ENCODE measurements at regions not wholly inside any gene's neighbourhood (a gene's known extent, or its start where the extent isn't known, plus 50 kb on each side); places are given as distances from the start of the nearest gene placed in this dataset.

DNA sequence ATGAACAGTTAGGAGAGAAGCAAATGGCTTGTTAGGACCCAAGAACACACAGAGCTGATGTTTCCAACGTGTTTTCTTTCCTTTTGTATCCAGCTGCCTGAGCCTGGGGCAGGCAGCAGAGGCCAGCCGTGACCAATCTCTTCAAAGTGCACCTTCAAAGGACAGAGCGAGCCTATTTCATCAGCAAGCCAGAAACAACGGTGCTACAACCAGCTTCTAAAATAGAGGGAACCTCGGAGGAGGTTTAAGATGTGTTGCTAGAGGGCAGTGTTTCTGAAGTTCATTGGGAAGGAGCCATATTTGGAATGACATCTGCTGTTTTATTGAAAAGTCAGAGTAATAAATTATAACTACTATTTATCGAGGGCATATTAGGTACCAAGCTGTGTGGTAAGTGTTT, 56.2 kb upstream of the RFC3 start:
- Histone ChIP-seq H4K20me1 (ENCODE audit: control insufficient read depth, insufficient read depth, low read length, poor library complexity, severe bottlenecking) (no peaks in the 10 kb centered on the region), H2AFZ (ENCODE audit: insufficient read depth, low read depth, low read length, poor library complexity, severe bottlenecking) (no peak overlapping the region), H3K27ac (ENCODE audit: low read length in 2 of 2) (no peak overlapping the region), H3K9me3 (ENCODE audit: control extremely low read depth in 1 of 3, control insufficient read depth in 2 of 3, insufficient read depth in 1 of 3, low read length in 2 of 3) (peaks cover 0 to 1% (median 0%) of the 10 kb centered on the region in 3 donors), H3K9ac (ENCODE audit: low read length) (no peak overlapping the region), H3K4me2 (replicated peaks; ENCODE audit: low read depth, low read length, poor library complexity, severe bottlenecking) (no peak overlapping the region), H3K27me3 (replicated peaks in 1 of 4; ENCODE audit: control extremely low read depth in 1 of 4, control insufficient read depth in 3 of 4, insufficient read depth in 4 of 4, low read length in 3 of 4) (no peaks in the 10 kb centered on the region), H3K4me1 (ENCODE audit: control insufficient read depth in 2 of 2, insufficient read depth in 2 of 2, low read length in 2 of 2) (peaks cover 5 to 10% of the 10 kb centered on the region in 2 donors), H3K4me3 (ENCODE audit: control extremely low read depth in 1 of 5, extremely low read depth in 1 of 5, insufficient read depth in 1 of 5, low read depth in 2 of 5, low read length in 4 of 5) (no peak overlapping the region), H3K36me3 (replicated peaks in 1 of 2; ENCODE audit: control extremely low read depth in 1 of 2, control insufficient read depth in 1 of 2, extremely low read depth in 1 of 2, insufficient read depth in 2 of 2, low read length in 1 of 2) (no peaks in the 10 kb centered on the region), H3K79me2 (ENCODE audit: control insufficient read depth, insufficient read depth, low read length) (no peaks in the 10 kb centered on the region)
- TF ChIP-seq CTCF (IDR thresholded peaks at IDR 0.05): no peak
- no peak for TF ChIP-seq EZH2 (IDR thresholded peaks at IDR 0.05; ENCODE audit: borderline replicate concordance, insufficient read depth, low read depth, low read length, poor library complexity, severe bottlenecking)
- 83% methylated on average over 2 of the region's 6 CpGs for WGBS (ENCODE audit: insufficient coverage)
- DNase-seq (no peak), ATAC-seq (ENCODE audit: low read depth) (no peak)
- CTCF ChIA-PET: interaction anchor here (0.5 to 0.7 kb wide), 2 partner anchors 368 to 1111 kb away, joined by 3 to 5 read pairs; no protein-coding TSS in a partner anchor
- intact Hi-C loops (cut with micrococcal nuclease): no loop called here
- Mint-ChIP-seq H3K4me3 (no peak overlapping the region), H3K27me3 (peaks cover 7% of the 10 kb centered on the region), H3K9me3 (ENCODE audit: insufficient read depth) (no peaks in the 10 kb centered on the region), H3K4me1 (peaks cover 9% of the 10 kb centered on the region), H3K27ac (no peak overlapping the region)
- POLR2A ChIA-PET: no interaction called here

GRCh38 chr13:33763021-33763420, 54.9 kb upstream of the RFC3 start:
- peaks cover 0 to 1% (median 0%) of the 10 kb centered on the region in 3 donors for H3K9me3 ChIP-seq (ENCODE audit: control extremely low read depth in 1 of 3, control insufficient read depth in 2 of 3, insufficient read depth in 1 of 3, low read length in 2 of 3)
- intact Hi-C loops (cut with micrococcal nuclease): no loop called here
- TF ChIP-seq CTCF (IDR thresholded peaks at IDR 0.05) (no peak), EZH2 (IDR thresholded peaks at IDR 0.05; ENCODE audit: borderline replicate concordance, insufficient read depth, low read depth, low read length, poor library complexity, severe bottlenecking) (no peak)
- H3K4me1 Mint-ChIP-seq: no peaks in the 10 kb centered on the region
- H3K27ac Mint-ChIP-seq: no peak overlapping the region
- no peak overlapping the region for H3K4me3 Mint-ChIP-seq
- H4K20me1 ChIP-seq (ENCODE audit: control insufficient read depth, insufficient read depth, low read length, poor library complexity, severe bottlenecking): no peaks in the 10 kb centered on the region
- no peak overlapping the region for H3K9ac ChIP-seq (ENCODE audit: low read length)
- no peaks in the 10 kb centered on the region for H3K79me2 ChIP-seq (ENCODE audit: control insufficient read depth, insufficient read depth, low read length)
- H3K27me3 Mint-ChIP-seq: peaks cover 9% of the 10 kb centered on the region
- H3K9me3 Mint-ChIP-seq (ENCODE audit: insufficient read depth): peaks cover 2% of the 10 kb centered on the region
- H2AFZ ChIP-seq (ENCODE audit: insufficient read depth, low read depth, low read length, poor library complexity, severe bottlenecking): no peak overlapping the region
- no peak overlapping the region for H3K4me2 ChIP-seq (replicated peaks; ENCODE audit: low read depth, low read length, poor library complexity, severe bottlenecking)
- no peaks in the 10 kb centered on the region for H3K36me3 ChIP-seq (replicated peaks in 1 of 2; ENCODE audit: control extremely low read depth in 1 of 2, control insufficient read depth in 1 of 2, extremely low read depth in 1 of 2, insufficient read depth in 2 of 2, low read length in 1 of 2)
- DNase-seq (no peak), ATAC-seq (ENCODE audit: low read depth) (no peak)
- H3K4me1 ChIP-seq (ENCODE audit: control insufficient read depth in 2 of 2, insufficient read depth in 2 of 2, low read length in 2 of 2): no peaks in the 10 kb centered on the region
- H3K27ac ChIP-seq (ENCODE audit: low read length in 2 of 2): no peak overlapping the region
- no peak overlapping the region for H3K4me3 ChIP-seq (ENCODE audit: control extremely low read depth in 1 of 5, extremely low read depth in 1 of 5, insufficient read depth in 1 of 5, low read depth in 2 of 5, low read length in 4 of 5)
- ChIA-PET CTCF (no interaction called here), POLR2A (no interaction called here)
- H3K27me3 ChIP-seq (replicated peaks in 1 of 4; ENCODE audit: control extremely low read depth in 1 of 4, control insufficient read depth in 3 of 4, insufficient read depth in 4 of 4, low read length in 3 of 4): no peaks in the 10 kb centered on the region
- WGBS (ENCODE audit: insufficient coverage): no CpG with 5 or more reads among the region's 2 CpGs

All from B cell (primary cell).